NCI-H1930 (cell line): ENCODE measurements at regions not wholly inside any gene's neighbourhood (a gene's known extent, or its start where the extent isn't known, plus 50 kb on each side); places are given as distances from the start of the nearest gene placed in this dataset.

Experiments
- DNase-seq, 2 experiments: peaks; one replicate each; lab custom pipeline; 2025; lab: John Stamatoyannopoulos, UW

DNA sequence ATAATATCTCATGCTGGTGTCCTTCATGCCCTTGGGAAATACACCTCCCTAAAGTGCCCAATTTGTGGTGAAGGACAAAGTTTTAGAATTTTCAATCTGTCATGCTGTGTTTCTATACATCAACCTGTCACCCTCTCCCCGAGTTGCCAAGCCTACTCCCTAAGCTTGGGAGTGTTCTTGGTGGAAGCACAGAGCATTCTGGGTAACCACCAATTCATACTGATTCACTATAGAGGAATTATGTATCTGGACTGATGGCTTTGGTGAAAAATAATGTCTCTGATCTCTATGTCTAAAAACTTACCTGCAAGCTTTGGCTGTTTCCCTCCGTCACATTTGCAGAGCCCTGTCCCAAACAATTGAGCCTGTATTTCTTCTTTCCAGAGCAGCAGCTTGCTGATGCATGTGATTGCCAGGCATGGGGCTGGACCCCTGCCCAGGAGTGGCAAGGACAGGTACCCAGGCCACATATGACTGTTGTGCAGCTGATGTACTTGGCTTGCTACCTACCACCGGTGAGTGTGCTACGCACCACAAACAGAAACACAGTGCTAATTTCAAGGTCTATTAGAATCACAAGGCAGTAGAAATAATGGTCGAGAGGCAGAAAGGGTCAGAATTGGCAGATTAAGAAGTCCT is 202.8 kb upstream of the CITED2 start:
- no peak for DNase-seq

DNA sequence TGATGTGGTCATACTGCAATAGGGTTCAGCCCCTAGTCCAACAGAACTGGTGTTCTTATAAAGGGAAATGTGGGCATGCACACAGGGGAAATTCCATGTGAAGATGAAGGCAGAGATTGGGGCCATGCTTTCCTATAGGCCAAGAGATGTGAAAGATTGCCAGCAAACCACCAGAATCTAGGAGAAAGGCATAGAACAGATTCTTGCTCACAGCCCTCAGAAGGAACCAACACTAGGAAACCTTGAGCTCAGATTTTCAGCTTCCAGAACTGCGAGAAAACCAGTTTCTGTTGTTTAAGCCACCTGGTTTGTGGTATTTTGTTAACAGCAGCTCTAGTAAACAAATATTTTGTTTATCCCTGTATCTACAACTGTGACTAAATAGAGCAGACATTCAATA is 197.6 kb upstream of the CITED2 start:
- DNase-seq, result no peak

DNA sequence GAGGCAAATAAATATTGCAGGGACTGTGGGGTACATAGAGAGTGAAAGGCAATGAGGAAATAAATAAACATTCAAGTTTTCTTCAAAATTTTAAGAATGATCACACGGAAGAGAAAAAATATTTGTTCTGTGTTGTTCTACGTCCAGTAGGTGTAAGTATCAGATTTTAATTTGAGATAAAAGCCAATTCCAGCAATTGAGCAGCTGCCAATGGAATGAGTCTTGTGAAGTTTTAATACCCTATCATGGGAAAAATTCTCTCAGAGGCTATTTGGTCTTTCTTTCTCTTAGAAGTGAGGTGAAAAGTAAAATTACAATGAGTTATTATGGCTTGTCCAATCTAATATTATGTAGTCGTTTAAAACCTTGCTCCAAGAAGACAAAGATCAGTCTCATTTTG is 195.7 kb upstream of the CITED2 start:
- DNase-seq, result no peak

DNA sequence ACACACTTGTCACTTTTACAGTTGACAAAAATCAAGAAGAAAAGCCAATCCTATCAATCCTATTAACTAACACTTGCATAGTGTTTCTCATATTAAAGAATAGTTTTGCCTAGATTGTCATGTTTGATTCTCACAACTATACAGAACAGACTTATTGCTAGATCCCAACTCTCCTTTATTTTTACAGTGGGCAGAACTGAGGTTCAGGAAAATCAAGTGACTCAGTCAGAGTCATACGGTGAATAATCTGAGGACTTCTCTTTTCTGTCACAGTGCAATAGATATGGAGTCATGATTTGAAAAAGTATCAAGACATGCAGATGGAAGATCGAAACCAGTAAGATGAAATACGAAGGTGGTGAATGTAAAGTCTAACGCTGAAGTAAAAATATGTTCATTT is 195.1 kb upstream of the CITED2 start:
- DNase-seq, result no peak

DNA sequence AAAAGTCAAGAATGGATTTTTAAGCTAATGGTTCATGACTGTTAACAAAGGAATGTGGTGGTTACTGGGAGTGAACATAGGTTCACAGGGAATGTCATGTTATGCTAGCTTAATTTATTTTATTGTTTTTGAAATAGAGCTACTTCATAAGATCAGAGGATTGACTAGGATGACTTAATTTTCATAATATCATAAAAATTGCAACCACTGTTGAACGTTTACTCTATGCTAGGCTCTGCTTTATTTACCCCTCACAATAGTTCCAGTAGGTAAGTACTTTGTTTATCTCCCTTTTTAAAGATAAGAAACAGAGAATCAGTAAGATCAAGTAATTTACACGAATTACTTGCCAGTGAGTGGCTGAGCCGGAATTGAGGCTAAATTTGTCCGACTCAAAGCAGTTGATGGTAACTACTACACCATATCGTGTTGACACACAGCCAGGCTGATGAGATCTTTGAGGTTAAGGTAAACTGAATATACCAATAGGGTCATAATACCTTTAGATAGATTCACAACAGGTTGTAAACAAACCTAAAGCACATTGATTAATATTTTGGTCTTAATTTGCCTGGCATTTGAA is 194.6 kb upstream of the CITED2 start:
- no peak for DNase-seq

DNA sequence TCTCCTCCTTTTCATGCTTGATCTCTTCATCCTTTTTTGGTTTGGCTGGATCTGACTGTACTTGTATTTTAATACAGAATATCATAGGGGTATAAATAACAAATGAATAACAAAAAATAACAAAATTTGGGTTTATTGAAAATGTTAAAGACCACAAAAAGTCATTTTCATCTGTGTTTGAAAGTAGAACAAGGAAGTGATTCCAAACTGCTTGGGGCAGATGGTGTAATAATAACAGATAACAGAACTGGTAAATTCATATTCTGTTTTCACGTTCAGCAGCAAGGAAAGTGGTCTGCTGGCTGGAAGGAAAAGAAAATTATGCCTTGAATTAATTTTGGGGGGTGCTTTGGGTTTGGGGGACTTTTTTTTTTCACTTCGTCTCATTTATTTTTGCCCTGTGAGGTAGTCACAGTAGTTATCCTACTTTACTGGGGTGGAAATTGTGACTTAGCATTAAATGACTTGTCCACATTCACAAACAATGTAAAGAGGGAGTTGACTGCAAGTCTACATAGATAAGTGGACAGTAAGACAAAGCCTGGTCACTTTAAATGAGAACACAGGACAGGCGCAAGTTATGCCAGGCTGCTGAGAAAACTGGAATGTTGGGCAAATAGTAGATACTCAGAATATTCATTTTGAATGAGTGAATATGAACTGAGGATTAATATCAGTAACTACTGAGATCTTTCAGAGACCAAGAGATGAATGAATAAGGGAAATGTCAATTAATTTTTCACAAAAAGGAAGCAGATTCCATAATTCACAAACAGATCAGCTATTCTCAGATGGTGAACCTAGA is 193.9 kb upstream of the CITED2 start:
- DNase-seq, result no peak

DNA sequence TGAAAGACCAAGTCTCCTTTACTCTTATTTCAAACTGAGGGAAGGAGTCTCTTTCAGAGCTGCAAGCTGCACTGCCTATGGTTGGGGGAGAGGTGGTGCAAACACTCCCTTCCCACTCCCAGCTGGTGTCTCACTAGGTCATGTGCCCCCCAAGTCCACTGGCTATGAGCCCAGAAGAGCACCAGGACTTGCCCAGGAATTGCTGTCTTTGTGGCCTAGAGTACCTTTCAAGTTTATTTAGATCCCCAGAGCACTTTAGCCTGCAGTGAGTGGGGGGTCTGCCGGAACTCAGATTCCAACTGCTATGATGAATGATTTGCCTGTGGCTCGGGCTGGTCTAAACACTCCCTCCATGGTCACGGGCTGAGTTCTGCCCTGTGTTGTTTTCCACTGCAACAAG is 192.6 kb upstream of the CITED2 start:
- no peak for DNase-seq

DNA sequence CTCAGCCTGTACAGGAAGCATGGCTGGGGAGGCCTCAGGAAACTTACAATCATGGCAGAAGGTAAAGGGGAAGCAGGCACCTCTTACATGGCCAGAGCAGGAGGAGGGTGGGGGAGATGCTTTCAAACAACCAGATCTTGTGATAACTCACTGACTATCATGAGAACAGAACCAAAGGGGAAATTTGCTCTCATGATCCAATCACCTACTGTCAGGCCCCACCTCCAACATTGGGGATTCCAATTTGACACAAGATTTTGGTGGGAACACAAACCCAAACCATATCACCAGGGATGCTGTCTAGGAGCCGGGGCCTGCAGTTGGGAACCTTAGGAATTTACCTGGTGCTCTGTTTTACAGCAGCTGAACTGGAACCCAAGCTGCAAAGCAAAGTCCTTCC is 191.1 kb upstream of the CITED2 start:
- no peak for DNase-seq

DNA sequence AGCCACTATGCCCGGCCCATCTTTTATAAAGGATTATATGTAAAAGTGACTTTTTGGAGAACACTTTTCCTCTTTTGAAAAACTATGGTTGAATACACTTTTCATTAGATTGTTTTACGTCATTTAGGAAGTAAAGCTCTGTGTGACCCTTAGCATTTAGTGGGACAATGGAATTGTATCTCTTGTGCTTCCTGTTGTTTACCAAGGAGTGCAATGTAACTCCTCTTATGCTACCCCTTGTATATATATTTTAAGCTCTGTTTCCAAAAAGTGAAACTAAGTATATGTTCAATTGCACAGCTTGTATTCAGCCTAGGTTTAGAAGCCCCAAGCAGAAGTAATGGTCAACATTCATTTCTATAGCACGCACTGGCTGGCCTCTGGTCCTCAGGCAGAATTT is 183.1 kb upstream of the CITED2 start:
- no peak for DNase-seq

DNA sequence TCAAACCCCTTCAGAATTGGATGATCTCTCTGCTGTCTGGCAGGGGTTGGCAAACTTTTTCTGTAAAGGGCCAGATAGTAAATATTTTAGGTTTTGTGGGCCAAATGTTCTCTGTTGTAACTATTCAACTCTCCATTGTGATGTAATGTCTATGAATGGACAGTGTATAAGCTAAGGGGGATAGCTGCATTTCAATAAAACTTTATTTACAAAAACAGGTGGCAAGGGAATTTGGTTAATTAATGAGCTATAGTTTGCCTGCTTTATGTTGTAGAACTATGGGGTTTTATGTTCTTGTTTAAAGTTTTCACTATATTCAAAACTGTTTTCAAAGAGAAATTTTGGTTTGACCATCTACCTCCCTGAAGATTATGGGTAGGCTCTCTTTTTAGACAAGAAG is 182.1 kb upstream of the CITED2 start:
- DNase-seq, result no peak

DNA sequence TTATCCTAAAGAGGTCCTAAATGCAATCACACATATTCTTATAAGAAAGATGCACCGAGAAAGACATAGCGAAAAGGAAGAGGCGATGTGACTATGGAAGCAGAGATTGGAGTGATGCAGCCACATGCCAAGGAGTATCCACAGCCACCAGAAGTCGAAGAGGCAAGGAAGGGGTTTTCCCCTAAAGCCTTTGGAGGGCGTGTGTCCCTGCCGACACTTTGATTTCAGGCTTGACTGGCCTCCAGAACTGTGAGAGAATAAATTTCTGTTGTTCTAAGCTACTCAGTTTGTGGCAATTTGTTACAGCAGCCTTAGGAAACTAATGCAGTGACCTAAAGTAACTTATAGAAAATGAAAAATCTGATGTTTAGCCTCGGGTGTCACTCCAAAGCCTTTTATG is 179.5 kb upstream of the CITED2 start:
- DNase-seq, result no peak

DNA sequence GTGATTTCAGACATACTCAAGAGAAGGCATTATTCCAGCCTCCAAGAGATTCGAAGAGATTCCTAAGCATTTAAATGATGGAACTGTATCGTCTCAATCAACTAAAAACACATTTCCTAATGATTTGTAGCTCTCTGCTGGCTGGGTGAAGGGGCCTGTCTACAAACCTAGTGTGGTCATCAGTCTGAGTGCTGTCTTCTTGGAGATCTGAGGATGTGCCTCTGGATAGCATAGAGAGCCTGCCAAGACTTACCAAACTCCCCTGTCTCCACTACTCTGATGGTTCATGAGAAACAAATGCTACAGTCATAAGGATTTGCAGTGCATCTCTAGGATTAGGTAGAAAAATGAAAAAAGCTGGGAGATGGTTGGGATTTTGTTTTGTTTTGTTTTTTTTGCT is 176.9 kb upstream of the CITED2 start:
- no peak for DNase-seq

DNA sequence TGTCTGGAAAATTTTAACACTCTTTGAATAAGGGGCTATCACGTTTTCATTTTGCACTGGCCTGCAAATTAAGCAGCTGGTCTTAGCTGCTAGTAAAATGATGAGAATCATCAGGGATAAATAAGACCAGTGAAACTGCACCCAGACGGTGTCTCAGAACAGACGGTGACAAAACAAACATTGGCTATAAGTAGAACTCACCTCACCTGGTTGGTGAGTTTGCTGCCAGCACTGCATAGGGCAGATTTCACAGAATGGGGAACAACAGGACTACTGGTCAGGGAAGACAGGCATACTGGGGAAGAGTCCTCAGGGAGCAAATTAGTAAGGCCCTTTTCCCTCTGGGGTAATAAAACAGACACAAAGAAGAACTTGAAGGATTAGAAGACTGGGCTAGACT is 175.9 kb upstream of the CITED2 start:
- no peak for DNase-seq

DNA sequence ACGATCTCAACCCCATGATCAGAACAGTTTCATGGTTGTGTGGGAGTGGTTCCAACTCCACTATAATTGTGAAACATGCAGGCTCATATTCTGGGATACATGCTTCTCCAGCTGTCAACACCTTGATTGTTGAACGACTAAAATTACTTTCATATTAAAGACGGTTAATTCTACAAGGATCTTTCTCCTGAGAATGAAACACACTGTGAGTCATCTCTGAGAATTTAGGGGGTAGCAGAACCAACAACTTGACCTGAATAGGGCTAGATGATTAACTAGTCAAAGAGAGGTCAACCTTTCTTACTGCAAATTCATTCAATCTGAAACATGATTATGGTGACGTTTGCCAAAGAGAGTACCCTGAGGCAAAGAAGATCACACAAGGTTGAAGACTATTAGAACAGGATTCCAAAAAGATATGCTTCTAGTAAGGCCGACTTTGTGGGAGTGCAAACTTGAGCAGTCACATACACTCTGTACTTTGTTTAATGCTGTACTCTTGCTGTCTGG is 175.2 kb upstream of the CITED2 start:
- no peak for DNase-seq

DNA sequence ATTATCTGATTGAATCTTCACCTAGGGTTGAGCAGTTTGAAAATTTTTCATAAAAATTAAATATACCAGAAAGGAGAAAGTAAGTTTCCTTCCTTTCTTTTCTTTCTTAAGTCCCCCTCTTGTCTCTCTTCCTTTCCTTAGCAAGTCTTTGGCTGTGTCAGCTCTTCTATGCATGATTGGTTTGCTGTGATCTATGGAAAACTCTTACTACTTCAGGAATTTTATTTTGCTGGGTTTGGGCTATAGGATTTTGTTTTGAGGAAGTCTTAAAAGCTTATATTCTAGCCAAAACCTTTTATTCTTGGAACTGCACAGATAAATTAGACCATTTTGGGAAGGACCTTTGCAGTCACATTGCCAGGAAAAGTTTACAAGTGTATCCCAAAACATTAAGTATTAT is 173.4 kb upstream of the CITED2 start:
- DNase-seq, result no peak

DNA sequence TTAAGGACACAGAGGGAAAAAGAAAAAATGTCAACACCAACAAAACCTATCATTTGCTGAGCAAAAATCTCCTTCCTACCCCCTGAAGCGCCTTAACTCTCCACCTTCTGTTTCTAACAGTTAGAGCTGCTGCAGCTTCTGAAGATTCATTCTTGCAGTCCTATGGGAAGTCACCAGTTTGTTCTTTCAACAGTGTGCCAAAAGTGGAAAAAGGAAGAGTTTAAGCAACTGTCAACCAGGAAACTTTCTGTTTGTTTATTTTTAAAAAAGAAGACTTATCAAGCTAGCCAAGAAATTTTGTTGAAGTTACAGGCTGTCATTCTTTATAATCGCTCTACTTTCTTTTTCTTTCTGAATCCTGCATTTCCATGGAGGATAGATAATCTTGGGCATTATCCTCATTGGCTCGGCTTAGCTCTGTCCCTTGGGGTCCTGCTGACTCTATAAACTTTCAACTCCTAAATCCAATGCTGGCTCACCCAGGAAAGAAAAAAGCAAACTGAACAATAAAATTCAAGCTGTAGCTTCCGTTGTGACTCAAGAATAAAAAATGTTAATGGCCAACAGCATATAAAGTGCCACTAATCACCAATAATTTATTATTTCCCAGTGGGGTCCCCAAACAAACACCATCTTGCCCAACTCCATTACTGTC is 172.8 kb upstream of the CITED2 start:
- no peak for DNase-seq

DNA sequence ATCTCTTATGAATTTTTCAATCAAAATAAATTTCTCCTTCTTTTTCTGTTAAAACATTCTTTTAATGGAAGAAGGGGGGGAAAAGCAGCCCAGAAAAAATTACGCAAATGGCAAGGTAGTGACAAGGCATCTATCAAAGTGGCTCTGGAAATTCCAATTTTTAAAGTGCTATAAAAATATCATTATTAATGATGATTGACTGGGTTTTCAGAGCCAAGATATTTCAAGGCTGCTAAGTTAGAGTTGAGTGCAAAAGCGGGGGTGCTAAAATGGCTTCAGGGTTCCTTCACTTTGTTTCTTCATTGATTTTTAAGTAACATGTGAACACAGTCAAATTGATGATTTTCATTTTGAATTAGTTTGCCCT is 171.6 kb upstream of the CITED2 start:
- DNase-seq, result no peak

DNA sequence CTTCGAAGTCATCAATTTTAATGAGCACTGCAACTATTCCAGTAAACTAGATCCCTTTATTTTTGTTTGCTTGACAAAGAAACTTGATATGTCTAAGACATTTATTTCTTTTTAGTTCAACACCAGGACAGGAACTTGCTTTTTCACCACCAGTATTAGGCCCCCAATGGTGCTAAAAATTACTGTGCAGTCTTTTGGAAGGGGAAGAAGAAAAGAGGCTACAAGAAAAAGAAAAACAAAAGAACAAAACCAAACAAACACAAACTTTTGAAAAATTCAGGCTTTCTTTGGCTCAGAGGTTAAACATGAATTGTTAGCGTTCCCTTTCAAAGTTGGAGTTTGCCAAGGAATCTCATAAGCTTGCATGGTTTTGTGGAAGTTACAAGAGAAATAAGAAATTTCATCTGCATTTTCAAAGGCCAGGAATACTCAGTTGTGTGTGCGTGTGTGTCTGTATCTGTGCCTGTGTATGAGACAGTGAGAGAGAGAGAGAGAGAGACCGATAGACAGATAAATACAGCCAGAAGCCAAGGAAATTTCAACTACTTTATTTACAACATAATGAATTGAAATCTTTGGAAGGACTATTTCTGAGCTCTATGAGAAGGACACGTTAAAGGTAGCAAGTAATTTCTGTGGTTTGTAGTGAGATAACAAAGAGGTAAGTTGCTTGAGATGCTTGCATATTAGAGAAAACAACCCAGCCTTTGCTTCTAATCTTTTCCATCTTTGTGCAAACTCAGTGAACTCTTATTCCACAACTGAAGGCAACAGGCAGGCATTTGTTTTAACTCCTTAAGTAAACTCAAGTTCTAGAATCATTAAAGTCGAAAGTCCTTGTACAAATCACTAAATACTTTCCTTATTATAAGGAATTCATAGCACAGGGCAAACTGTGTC is 171.0 kb upstream of the CITED2 start:
- no peak for DNase-seq

DNA sequence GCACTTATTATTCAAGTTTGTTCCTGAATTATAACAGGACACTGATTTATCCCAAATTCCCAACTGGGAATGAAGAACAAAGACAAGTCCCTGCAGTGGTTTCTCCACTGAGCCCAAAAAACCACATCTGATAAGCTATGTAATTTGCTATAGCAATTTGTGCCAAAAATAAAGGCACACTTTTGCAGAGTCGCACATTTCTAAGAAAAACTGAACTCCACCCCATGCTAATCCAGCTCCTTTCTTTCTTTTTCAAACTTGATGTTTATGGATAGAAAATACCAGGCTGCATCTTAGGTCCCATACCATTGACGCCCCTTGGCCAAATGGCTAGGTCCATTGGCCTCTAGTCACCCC is 170.2 kb upstream of the CITED2 start:
- DNase-seq, result no peak

DNA sequence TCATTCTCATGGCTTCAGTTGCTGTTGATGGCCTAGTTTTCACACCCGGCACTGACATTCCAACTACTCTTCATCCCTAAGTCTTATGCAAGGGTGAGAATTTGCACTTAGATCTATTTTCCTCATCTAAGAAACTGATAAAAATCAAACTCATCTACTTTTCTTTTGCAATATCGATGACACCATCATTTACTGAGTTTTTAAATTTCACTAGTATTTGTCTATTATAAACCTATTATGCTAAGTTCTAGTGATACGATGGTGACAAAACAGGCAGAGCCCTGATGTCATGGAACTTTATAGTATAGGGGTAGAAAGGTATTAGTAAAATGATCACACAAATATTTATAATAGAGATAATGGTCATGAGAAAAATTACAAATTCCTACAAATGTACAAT is 167.9 kb upstream of the CITED2 start:
- no peak for DNase-seq

DNA sequence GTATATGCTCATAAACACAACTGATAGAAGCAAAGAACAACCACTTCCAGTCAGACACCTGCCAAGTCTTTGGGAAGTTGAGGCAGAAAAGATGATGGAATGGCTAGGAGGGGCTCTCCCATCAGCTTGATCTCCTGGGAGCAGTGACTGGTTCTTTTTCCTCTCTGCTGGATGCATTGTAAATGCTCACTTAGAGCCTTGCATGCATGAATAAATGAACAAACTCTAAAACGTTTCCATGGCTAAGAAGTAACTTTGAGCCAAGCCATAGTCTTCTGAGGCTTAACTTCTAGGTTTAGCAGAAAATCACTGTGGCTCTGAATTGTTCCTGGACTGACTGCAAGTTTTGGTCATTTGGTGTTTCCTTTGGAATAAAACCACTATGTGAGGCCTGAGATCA is 166.4 kb upstream of the CITED2 start:
- no peak for DNase-seq

DNA sequence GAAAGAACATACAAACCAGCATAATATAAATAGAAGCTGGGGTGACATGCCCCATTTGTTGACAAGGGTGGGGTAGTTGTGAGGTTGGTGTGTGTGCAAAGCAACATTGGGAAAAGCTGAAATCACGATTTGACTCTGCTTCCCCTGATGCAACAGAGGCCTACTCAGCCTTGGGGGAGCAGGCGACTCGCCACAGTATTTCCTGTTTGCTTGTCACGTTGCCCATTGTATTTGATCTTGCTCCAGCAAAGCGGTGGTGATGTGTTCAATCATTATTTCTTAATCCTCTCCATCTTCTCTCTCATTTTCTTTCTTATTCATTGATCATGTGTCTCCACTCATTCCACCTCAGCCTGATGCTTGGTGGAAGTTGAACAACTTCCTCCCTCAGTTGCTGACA is 165.8 kb upstream of the CITED2 start:
- DNase-seq, result no peak
